ENCODE measurements at regions not wholly inside any gene's neighbourhood (a gene's known extent, or its start where the extent isn't known, plus 50 kb on each side); places are given as distances from the start of the nearest gene placed in this dataset.

DNA sequence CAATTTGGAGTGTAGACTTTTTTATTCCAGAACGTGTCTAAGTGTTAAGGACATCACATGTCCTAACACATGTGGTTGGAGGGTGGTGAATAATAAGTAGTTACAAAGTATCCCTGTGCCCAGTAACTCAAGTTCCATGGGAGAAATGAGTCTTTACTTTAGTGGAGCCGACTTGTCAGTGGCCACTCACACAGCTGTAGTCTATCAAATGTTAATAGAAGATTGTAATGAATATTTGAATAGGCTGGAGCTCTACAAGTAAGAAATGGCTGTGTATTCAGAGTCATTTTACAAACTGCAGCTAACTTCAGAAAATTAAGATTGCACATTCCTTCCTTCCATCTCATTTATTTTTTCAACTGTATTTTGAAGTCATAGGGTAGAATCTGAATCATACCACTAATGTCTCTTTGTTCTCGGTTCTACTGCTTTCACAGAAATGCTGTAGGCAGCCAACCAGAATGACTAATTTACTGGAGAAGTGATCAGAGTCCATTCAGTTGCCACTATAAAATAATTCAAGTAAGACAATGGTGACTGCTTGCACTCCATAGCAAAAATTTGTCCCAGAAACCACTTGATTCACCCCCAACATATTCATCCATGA, 394.8 kb downstream of the NR2F1-AS1 start:
- peak; percentile 32 for DNase-seq (ENCODE audit: low read depth)
- TF ChIP-seq, protein P1, sequence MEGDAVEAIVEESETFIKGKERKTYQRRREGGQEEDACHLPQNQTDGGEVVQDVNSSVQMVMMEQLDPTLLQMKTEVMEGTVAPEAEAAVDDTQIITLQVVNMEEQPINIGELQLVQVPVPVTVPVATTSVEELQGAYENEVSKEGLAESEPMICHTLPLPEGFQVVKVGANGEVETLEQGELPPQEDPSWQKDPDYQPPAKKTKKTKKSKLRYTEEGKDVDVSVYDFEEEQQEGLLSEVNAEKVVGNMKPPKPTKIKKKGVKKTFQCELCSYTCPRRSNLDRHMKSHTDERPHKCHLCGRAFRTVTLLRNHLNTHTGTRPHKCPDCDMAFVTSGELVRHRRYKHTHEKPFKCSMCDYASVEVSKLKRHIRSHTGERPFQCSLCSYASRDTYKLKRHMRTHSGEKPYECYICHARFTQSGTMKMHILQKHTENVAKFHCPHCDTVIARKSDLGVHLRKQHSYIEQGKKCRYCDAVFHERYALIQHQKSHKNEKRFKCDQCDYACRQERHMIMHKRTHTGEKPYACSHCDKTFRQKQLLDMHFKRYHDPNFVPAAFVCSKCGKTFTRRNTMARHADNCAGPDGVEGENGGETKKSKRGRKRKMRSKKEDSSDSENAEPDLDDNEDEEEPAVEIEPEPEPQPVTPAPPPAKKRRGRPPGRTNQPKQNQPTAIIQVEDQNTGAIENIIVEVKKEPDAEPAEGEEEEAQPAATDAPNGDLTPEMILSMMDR (IDR thresholded peaks at IDR 0.05; ENCODE audit: control insufficient read depth, insufficient read depth, low read depth, low read length, missing control alignments), result no peak
- H3K4me3 ChIP-seq (ENCODE audit: control insufficient read depth, low read depth, low read length), result no peak overlapping the region

DNA sequence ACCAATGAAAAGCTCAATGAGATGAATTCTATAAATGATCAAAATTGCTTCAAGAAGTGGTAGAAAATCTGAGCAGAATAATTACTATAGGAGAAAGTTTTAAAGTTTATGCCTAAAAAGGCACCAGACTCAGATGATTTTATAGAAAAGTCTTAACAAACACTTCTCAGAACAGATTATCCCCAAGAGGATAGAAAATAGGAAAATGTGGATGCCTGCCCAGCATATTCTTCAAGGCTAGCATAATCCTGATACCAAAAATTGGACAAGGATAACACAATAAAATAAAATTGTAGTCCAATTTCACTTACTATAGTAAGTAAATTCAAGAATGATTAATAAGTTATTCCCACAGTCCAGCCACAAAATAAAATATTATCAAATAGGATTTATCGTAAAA, 397.0 kb downstream of the NR2F1-AS1 start:
- DNase-seq (ENCODE audit: low read depth), result no peak
- no peak overlapping the region for H3K4me3 ChIP-seq (ENCODE audit: control insufficient read depth, low read depth, low read length)
- TF ChIP-seq, protein P1 (IDR thresholded peaks at IDR 0.05; ENCODE audit: control insufficient read depth, insufficient read depth, low read depth, low read length, missing control alignments), result no peak

DNA sequence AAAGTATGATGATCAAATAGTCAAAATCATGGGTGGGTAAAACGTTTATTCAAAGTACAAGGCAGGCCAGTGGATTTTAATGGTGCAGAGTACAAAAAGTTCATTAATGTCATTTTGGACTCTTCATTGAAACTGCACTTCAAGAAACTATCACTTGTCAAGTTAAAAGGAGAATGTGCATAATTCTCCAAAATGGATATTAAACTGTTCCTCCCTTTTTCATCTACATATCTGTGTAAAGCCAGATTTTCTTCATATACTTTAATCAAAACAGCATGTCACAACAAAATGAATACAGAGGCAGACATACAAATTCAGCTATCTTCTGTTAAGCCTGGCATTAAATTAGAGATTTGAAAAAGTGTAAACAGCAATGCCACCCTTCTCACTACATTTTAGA, 401.6 kb downstream of the NR2F1-AS1 start:
- no peak overlapping the region for H3K4me3 ChIP-seq (ENCODE audit: control insufficient read depth, low read depth, low read length)
- TF ChIP-seq, protein P1 (IDR thresholded peaks at IDR 0.05; ENCODE audit: control insufficient read depth, insufficient read depth, low read depth, low read length, missing control alignments), result no peak
- DNase-seq (ENCODE audit: low read depth), result no peak

DNA sequence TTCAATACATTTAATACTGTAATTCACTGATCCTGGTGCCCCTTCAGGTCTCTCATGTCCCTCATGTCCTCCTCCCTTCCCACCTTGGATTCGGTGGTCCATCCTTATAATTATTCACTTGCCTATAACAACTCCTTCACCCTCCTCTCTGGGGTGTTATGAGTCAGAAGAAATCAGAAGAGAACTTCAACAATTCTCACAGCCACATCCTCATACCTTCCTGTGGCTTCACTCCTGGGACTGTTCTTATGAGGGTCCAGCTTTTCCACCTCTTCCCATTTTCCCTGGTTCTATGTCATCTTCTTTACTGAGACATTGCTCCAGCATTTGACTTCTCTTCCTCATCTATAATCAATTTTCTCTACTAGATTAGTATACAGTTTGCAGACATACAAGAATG, 406.1 kb downstream of the NR2F1-AS1 start:
- no peak overlapping the region for H3K4me3 ChIP-seq (ENCODE audit: control insufficient read depth, low read depth, low read length)
- TF ChIP-seq, protein P1 (IDR thresholded peaks at IDR 0.05; ENCODE audit: control insufficient read depth, insufficient read depth, low read depth, low read length, missing control alignments), result no peak
- no peak for DNase-seq (ENCODE audit: low read depth)

DNA sequence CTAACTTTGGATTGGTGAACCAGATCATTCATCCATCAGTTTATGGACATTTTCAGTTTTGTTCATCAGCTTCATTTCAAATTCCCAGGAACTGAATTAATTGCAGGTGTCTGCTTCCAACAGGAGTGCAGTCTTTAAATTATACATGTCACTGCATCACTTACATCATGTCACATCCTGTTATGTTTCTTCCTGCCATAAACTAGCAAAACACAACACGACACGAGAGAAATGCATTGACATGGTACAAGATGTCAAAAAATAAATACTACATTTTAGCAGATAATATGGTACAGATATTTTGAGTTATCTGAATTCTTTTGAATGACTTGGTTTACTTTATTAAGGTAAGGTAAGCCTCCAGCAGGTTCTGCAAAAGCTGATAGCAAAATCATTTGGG, 415.5 kb downstream of the NR2F1-AS1 start:
- no peak for DNase-seq (ENCODE audit: low read depth)
- H3K4me3 ChIP-seq (ENCODE audit: control insufficient read depth, low read depth, low read length), result no peak overlapping the region
- TF ChIP-seq, protein P1 (IDR thresholded peaks at IDR 0.05; ENCODE audit: control insufficient read depth, insufficient read depth, low read depth, low read length, missing control alignments), result no peak

DNA sequence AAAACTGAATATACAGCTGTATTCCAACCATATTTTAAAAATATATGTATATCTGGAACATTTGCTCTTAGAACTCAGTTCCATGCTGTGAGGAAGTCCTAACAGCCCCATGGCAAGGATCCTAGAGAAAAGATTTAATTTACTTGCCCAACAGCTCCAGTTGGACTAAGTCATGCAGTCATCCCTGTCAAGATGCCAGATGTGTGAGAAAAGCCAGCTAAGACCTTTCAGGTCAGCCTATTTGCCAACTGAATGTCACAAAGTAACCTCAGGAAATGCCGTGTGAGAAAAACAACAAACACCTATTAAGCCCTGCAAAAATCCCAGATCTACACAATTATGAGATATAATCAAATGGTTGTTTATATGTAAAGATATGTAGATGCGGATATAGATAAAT, 416.3 kb downstream of the NR2F1-AS1 start:
- no peak overlapping the region for H3K4me3 ChIP-seq (ENCODE audit: control insufficient read depth, low read depth, low read length)
- TF ChIP-seq, protein P1 (IDR thresholded peaks at IDR 0.05; ENCODE audit: control insufficient read depth, insufficient read depth, low read depth, low read length, missing control alignments), result no peak
- DNase-seq (ENCODE audit: low read depth), result no peak

Data from AG09309 (cell line).